ENCODE measurements at regions not wholly inside any gene's neighbourhood (a gene's known extent, or its start where the extent isn't known, plus 50 kb on each side); places are given as distances from the start of the nearest gene placed in this dataset.

- no peak for TF ChIP-seq ZFX (IDR thresholded peaks at IDR 0.05)
- TF ChIP-seq CTCF (conservative IDR thresholded peaks at IDR 0.05), result no peak
- H3K27ac ChIP-seq, result no peak overlapping the region
Measured at GRCh38 chr18:65257149-65257548, 493.7 kb upstream of the CDH7 start.

DNA sequence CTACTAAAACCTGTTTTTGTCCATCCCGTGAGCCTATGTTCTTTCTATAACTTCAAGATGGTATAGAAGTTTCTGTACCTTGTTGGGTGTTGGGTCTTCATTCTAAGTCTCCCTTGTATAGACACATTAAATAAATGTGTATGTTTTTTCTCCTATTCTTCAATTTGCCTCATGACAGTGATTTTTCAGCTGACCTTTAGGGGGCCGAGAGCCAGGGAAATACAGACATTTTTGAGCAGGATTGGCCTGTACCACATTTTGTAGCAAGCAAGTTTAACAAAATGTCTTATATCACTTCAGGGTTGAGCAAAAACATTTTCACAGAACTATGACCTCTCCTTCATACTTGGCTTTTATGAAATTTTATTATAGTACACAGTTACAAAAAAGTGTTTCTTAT lies 495.4 kb upstream of the CDH7 start:
- TF ChIP-seq CTCF (conservative IDR thresholded peaks at IDR 0.05) (no peak), ZFX (IDR thresholded peaks at IDR 0.05) (no peak)
- H3K27ac ChIP-seq, result no peak overlapping the region

DNA sequence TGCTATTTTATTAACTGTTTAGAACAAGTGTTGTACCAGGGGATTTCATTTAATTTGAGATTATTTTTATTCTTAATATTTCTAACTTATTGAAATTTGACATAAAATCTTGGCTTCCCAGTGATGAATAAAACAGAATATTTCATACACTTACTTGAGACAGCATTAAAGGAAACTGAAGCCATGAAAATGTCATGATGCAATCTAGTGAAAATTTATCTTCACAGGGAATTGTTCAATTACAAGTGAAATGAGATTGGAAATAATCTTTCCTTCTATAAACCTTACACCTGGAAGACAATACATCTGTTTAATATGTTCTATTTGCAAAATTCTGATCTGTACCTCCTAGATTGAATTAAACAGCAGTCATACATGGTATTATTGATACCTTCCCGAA lies 511.0 kb upstream of the CDH7 start:
- TF ChIP-seq CTCF (conservative IDR thresholded peaks at IDR 0.05) (no peak), ZFX (IDR thresholded peaks at IDR 0.05) (no peak)
- no peak overlapping the region for H3K27ac ChIP-seq

DNA sequence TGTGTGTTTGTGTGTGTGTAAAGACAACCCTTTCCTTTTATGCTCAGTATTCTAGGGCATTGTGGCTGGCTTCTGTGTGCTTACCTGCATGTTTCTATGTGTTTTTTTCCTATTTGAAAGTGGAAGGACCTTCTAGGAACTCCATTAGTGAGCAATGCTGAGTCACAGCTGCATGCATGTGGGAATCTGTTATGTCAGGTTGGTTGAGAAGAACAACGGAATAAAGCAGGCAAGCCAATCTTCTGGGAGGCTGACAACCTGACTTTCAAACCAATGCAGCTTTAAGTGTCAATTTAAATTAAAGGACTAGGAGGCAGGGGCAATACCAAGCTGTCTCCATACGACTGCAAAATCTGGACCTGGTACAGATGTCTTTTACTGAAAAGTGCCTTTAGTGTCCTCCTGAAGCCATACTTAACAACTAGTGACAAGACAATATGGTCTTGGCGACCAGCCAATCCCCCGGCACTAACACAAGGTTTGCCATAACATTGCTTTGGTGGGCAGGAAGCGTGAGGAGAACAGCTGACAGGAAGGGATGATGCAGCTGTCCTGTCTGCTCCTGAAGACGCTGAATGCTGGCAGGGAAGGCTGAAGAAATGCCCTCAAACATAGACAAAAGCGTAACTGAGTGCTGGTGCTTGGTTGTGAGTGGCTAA lies 514.7 kb upstream of the CDH7 start:
- no peak overlapping the region for H3K27ac ChIP-seq
- TF ChIP-seq ZFX (IDR thresholded peaks at IDR 0.05) (no peak), CTCF (conservative IDR thresholded peaks at IDR 0.05) (no peak)

- no peak for TF ChIP-seq ZFX (IDR thresholded peaks at IDR 0.05)
- no peak for TF ChIP-seq CTCF (conservative IDR thresholded peaks at IDR 0.05)
- no peak overlapping the region for H3K27ac ChIP-seq
Measured at GRCh38 chr18:65230311-65230710, 520.5 kb upstream of the CDH7 start.

DNA sequence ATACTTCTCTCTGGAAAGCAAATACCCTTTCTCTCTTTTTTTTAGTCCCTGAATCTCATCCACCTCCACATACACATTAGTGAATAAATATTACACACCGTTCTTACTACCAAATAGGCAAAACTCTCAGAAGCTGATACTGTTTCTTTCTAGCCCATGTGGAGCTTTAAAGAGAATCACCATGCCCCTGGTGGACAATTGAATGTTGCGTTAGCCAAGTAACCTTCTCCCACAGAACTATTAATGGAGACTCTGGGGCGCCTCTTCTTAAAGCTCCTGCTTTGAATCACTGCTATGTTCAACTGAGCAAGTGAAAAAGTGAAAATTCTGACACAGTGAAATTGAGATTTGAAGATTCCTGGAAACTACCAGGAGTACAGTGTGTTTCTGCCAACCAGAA lies 522.8 kb upstream of the CDH7 start:
- TF ChIP-seq CTCF (conservative IDR thresholded peaks at IDR 0.05) (peak; percentile 12; the same call in 1 of the 2 replicates), ZFX (IDR thresholded peaks at IDR 0.05) (no peak)
- no peak overlapping the region for H3K27ac ChIP-seq

- TF ChIP-seq CTCF (conservative IDR thresholded peaks at IDR 0.05) (no peak), ZFX (IDR thresholded peaks at IDR 0.05) (no peak)
- no peak overlapping the region for H3K27ac ChIP-seq
Measured at GRCh38 chr18:65221736-65222135, 529.1 kb upstream of the CDH7 start.
